PC-3 (cell line): ENCODE measurements at regions not wholly inside any gene's neighbourhood (a gene's known extent, or its start where the extent isn't known, plus 50 kb on each side); places are given as distances from the start of the nearest gene placed in this dataset.

Source experiments
- ATAC-seq: fragments of 200-7000 bp; cut with Tn5 transposase; 2 replicates; pipeline ENCODE4 v1.9.1; 2020; ENCODE audit warnings: mild to moderate bottlenecking, moderate library complexity
- BruUV-seq: library from RNA; stranded (reverse); fragments of 400-500 nt; replicated peaks from 2 replicates; lab custom pipeline; 2021; lab: Mats Ljungman, UMichigan
- CTCF ChIA-PET: fragments of 300-600 bp; sonication (Branson Sonifier 250); formaldehyde crosslinking; loops from one replicate; lab custom pipeline; 2022; ENCODE audit warnings: antibody characterized with exemption; lab: Charles Lee
- POLR2A ChIA-PET: fragments of 300-600 bp; sonication (Branson Sonifier 250); formaldehyde crosslinking; loops from one replicate; lab custom pipeline; 2022; ENCODE audit warnings: antibody characterized with exemption; ENCODE audit not compliant: unreplicated experiment; lab: Charles Lee
- DNase-seq: peaks from one replicate; pipeline ENCODE4 v3.0.0-alpha.2; 2015
- H2AFZ ChIP-seq: fragments of 300-600 bp; sonication (generic); 2 replicates; pipeline ENCODE4 v1.6.0; 2016; ENCODE audit warnings: antibody characterized with exemption, low read length
- H3F3A ChIP-seq: fragments of 300-600 bp; sonication (generic); one replicate; pipeline ENCODE4 v1.6.0; 2017; ENCODE audit warnings: antibody characterized with exemption, low read length, control low read depth, mild to moderate bottlenecking; ENCODE audit not compliant: unreplicated experiment
- H3K27ac ChIP-seq: fragments of 300-600 bp; sonication (generic); 2 replicates; pipeline ENCODE4 v1.5.1; 2016; ENCODE audit warnings: mild to moderate bottlenecking, low read length
- H3K27me3 ChIP-seq: fragments of 300-600 bp; sonication (generic); 2 replicates; pipeline ENCODE4 v1.6.1; 2016; ENCODE audit warnings: low read length, mixed read lengths
- H3K36me3 ChIP-seq: fragments of 300-600 bp; sonication (generic); 2 replicates; pipeline ENCODE4 v1.6.1; 2016; ENCODE audit warnings: low read depth, mixed run types, low read length, mixed read lengths
- H3K4me1 ChIP-seq: fragments of 300-600 bp; sonication (generic); 2 replicates; pipeline ENCODE4 v1.5.1; 2016; ENCODE audit warnings: low read length; ENCODE audit not compliant: insufficient read depth
- H3K4me2 ChIP-seq: fragments of 300-600 bp; sonication (generic); 2 replicates; pipeline ENCODE4 v1.6.0; 2016; ENCODE audit warnings: low read length
- H3K4me3 ChIP-seq: fragments of 300-600 bp; sonication (generic); 2 replicates; pipeline ENCODE4 v1.5.1; 2016; ENCODE audit warnings: mild to moderate bottlenecking, low read length, mixed read lengths
- H3K79me2 ChIP-seq: fragments of 300-600 bp; sonication (generic); 2 replicates; pipeline ENCODE4 v1.6.1; 2017; ENCODE audit warnings: low read length, mixed read lengths
- H3K9ac ChIP-seq: fragments of 300-600 bp; sonication (generic); 2 replicates; pipeline ENCODE4 v1.6.0; 2016; ENCODE audit warnings: mild to moderate bottlenecking, low read length
- H3K9me2 ChIP-seq: fragments of 300-600 bp; sonication (generic); replicated peaks from 2 replicates; pipeline ENCODE4 v1.6.1; 2016; ENCODE audit warnings: mixed run types, low read length, mixed read lengths
- H3K9me3 ChIP-seq: fragments of 300-600 bp; sonication (generic); 2 replicates; pipeline ENCODE4 v1.6.1; 2016; ENCODE audit warnings: low read length, mixed read lengths
- H4K20me1 ChIP-seq: fragments of 300-600 bp; sonication (generic); 2 replicates; pipeline ENCODE4 v1.6.1; 2016; ENCODE audit warnings: low read length, mixed read lengths
- CTCF ChIP-seq: fragments of 300-600 bp; sonication (generic); conservative IDR thresholded peaks from 2 replicates; pipeline ENCODE4 v1.5.1; 2017; ENCODE audit warnings: antibody characterized with exemption, low read depth, mild to moderate bottlenecking, low read length
- EZH2 ChIP-seq: fragments of 300-600 bp; sonication (generic); IDR thresholded peaks from one replicate; pipeline ENCODE4 v1.6.1; 2017; ENCODE audit warnings: antibody characterized with exemption, mild to moderate bottlenecking, low read length; ENCODE audit not compliant: unreplicated experiment
- EZH2phosphoT487 ChIP-seq: fragments of 300-600 bp; sonication (generic); IDR thresholded peaks from 2 replicates; pipeline ENCODE4 v1.6.1; 2018; ENCODE audit warnings: mild to moderate bottlenecking, antibody characterized with exemption, low read length, borderline replicate concordance
- intact Hi-C: fragments of 100-400 bp; cut with micrococcal nuclease; formaldehyde crosslinking; loops from 2 replicates; pipeline ENCODE4 v1.9.0; 2023

- H3K9me3 ChIP-seq: no peaks in the 10 kb centered on the region
- 0 out of 2 replicates have a peak, but pooled peaks cover 3% of the 10 kb centered on the region for H3K4me1 ChIP-seq
- DNase-seq: peak; percentile 92
- no peak overlapping the region for H3K4me3 ChIP-seq
- ATAC-seq: peak; percentile 99
- POLR2A ChIA-PET: no interaction called here
- intact Hi-C loops: no loop called here
- no peaks in the 10 kb centered on the region for H3F3A ChIP-seq
- TF ChIP-seq EZH2phosphoT487 (no peak), EZH2 (no peak), CTCF (no peak)
- CTCF ChIA-PET: no interaction called here
- peak overlapping the region; percentile 45 for H3K27ac ChIP-seq
- H3K9ac ChIP-seq: no peak overlapping the region
- BruUV-seq: no TSS peak
- no peak overlapping the region for H3K4me2 ChIP-seq
- 0 out of 2 replicates have a peak, but pooled peaks cover 6% of the 10 kb centered on the region for H3K79me2 ChIP-seq
- no peaks in the 10 kb centered on the region for H3K9me2 ChIP-seq
- H4K20me1 ChIP-seq: no peaks in the 10 kb centered on the region
- H2AFZ ChIP-seq: no peak overlapping the region
- no peaks in the 10 kb centered on the region for H3K36me3 ChIP-seq
- H3K27me3 ChIP-seq: no peaks in the 10 kb centered on the region
These were observed 122.0 kb downstream of the PLCE1 start for GRCh38 chr10:94115725-94116124.

GRCh38 chr10:94116848-94117247 is 123.1 kb downstream of the PLCE1 start:
- no peak overlapping the region for H3K4me3 ChIP-seq
- H3K4me1 ChIP-seq: peaks cover 7% of the 10 kb centered on the region
- H3K9me2 ChIP-seq: no peaks in the 10 kb centered on the region
- TF ChIP-seq EZH2phosphoT487: no peak
- no peak for TF ChIP-seq EZH2
- TF ChIP-seq CTCF: no peak
- H3K27ac ChIP-seq: no peak overlapping the region
- no peak overlapping the region for H3K4me2 ChIP-seq
- no peak for DNase-seq
- no peaks in the 10 kb centered on the region for H3K27me3 ChIP-seq
- ChIA-PET CTCF (interaction anchor here (0.6 kb wide), 1 partner anchor 200 kb away, joined by 3 read pairs; no protein-coding TSS in a partner anchor), POLR2A (no interaction called here)
- H3F3A ChIP-seq: no peaks in the 10 kb centered on the region
- H3K36me3 ChIP-seq: no peaks in the 10 kb centered on the region
- H4K20me1 ChIP-seq: no peaks in the 10 kb centered on the region
- 0 out of 2 replicates have a peak, but pooled peaks cover 6% of the 10 kb centered on the region for H3K79me2 ChIP-seq
- no peak overlapping the region for H2AFZ ChIP-seq
- no peaks in the 10 kb centered on the region for H3K9me3 ChIP-seq
- BruUV-seq: no TSS peak
- intact Hi-C loops: no loop called here
- ATAC-seq: no peak
- no peak overlapping the region for H3K9ac ChIP-seq

GRCh38 chr10:94122211-94122610 is 128.5 kb downstream of the PLCE1 start:
- Histone ChIP-seq H3F3A (no peaks in the 10 kb centered on the region), H4K20me1 (no peaks in the 10 kb centered on the region), H3K4me2 (peak overlapping the region; percentile 83; the same call in 1 of the 2 replicates), H3K9ac (no peak overlapping the region), H3K27ac (peak overlapping the region; percentile 66; the same call in 1 of the 2 replicates), H3K9me3 (no peaks in the 10 kb centered on the region), H3K4me3 (no peak overlapping the region), H3K36me3 (no peaks in the 10 kb centered on the region), H2AFZ (no peak overlapping the region), H3K79me2 (peaks cover 21% of the 10 kb centered on the region), H3K9me2 (no peaks in the 10 kb centered on the region), H3K27me3 (no peaks in the 10 kb centered on the region), H3K4me1 (peaks cover 54% of the 10 kb centered on the region)
- DNase-seq (no peak), ATAC-seq (no peak)
- TF ChIP-seq CTCF (no peak), EZH2phosphoT487 (no peak), EZH2 (no peak)
- CTCF ChIA-PET: interaction anchor here (1.4 kb wide), 1 partner anchor 206 kb away, joined by 4 read pairs; no protein-coding TSS in a partner anchor
- no TSS peak for BruUV-seq
- intact Hi-C loops: loop anchor here (5.0 to 10.0 kb wide), 2 partner anchors 53 to 115 kb away; no protein-coding TSS in a partner anchor
- POLR2A ChIA-PET: no interaction called here
